Left colon (tissue), 2 donors: ENCODE measurements at regions not wholly inside any gene's neighbourhood (a gene's known extent, or its start where the extent isn't known, plus 50 kb on each side); places are given as distances from the start of the nearest gene placed in this dataset.

Source experiments
- ATAC-seq: fragments of 200-7000 bp; cut with Tn5 transposase; one replicate; pipeline ENCODE4 v1.9.1; 2020; ENCODE audit warnings: mild to moderate bottlenecking, moderate library complexity
- DNase-seq, 2 donors: peaks; one replicate each; pipeline ENCODE4 v3.0.0-alpha.2; 2020
- intact Hi-C, 2 donors: fragments of 100-400 bp; cut with DNase I in 1 of 2; cut with micrococcal nuclease in 1 of 2; formaldehyde crosslinking; loops; one replicate each; pipeline versions ENCODE4 v1.11.2 to v1.14.0; 2022; cut with DNase I, micrococcal nuclease
- donor health status: DM: no; HTN: no; CAD: no.
- donor health status: DM: yes; HTN: yes; CAD: no.

DNA sequence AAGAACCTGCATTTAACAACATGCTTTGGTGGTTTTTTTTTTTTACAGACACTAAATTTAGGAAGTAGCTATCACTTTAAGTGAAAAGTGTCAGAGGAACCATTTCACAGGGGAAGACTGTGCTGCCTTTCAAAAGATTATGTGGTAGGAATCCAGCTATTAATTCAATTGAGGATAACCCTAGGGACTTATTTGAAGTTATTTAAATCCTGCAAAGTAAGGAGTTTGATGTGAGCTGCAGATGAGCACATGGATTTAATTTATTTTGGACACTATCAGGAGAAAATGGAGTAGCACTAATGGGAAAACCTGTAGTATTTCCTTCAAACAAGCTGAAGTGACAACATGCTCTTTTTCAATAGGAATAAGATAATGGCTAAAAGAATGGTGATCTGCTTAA, 419.8 kb downstream of the ANKRD7 start:
- intact Hi-C loops = no loop called here
- DNase-seq (no peak), ATAC-seq (no peak)

GRCh38 chr7:118648002-118648401, 423.5 kb downstream of the ANKRD7 start:
- ATAC-seq (no peak), DNase-seq (no peak)
- intact Hi-C loops = no loop called here

DNA sequence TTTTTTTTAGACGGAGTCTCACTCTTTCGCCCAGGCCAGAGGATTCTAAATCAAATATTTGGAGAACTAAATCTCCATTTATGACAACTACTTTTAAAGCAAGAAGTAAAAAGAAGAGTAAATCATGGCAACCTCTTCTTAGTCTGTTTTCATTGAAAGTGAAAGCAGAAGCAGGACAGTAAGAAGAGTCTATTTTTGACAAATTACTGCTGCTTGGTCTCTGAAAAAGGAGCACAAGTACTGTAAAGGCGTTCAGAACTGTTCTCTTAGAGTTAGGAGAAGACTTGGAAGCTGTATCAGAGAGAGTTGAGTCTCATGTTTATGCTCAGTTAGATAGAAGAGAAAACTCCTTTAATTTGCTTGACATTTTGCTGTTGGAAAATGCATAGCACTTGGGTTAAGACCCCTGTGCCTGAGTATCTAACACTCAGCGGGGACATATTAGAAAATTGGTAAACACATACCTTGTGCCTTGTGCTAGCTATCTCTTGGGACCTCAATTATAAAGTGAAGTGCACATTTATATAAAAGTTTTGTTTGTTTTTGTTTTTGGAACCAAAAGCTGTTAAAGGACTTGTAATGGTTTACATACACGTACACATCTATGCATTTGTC, 433.0 kb downstream of the ANKRD7 start:
- ATAC-seq (no peak), DNase-seq (no peak)
- intact Hi-C loops = no loop called here

DNA sequence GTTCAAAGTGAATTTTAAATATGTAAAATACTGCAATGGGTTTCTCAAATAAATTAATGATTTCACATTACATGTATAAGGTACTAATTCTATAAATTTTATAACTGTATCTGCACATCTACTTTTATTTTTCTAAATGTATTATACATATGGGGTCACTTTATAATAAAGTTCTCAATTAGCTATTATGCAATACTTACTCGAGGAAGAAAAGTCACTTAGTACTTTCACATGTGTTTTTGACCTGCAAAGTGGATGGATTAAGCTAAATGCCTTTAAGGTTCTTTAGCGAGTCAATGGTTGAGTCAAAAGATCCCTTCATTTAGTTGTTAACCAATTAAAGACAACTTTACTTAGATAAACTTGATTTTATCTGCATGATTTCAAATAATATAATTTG, 437.8 kb downstream of the ANKRD7 start:
- DNase-seq (no peak), ATAC-seq (no peak)
- intact Hi-C loops = no loop called here

DNA sequence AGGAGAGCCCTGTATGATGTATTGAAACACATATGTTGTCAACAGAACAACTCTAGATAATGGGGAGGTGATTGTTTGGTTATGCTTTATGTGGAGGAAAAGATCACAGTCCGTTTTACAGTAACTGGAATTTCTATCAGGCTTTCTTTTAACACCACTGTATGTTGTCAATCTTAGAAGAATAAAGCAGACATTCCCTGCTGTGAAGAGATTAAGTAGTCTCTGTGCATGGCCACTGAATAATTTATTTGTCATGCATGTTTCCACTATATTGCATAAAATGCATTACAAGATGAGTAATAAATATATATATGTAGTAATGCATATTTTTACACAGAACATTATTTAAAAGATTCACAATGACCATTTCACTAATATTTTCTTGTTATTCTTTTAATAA, 440.0 kb downstream of the ANKRD7 start:
- intact Hi-C loops = no loop called here
- no peak for DNase-seq
- ATAC-seq = no peak

- intact Hi-C loops = no loop called here
- no peak for DNase-seq
- no peak for ATAC-seq
Measured at GRCh38 chr7:118671149-118671548, 446.6 kb downstream of the ANKRD7 start.

- intact Hi-C loops = no loop called here
- DNase-seq (no peak), ATAC-seq (no peak)
Measured at GRCh38 chr7:118684796-118685195, 460.3 kb downstream of the ANKRD7 start.

DNA sequence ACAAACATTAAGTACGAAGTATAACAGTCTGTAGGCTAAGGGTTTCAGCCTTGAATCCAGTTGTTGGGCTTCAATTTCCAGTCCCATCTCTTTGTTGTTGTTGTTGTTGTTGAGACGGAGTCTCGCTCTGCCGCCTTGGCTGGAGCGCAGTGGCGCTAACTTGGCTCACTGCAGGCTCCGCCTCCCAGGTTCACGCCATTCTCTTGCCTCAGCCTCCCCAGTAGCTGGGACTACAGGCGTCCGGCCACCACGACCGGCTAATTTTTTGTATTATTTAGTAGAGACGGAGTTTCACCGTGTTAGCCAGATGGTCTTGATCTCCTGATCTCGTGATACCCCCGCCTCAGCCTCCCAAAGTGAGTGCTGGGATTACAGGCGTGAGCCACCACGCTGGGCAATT, 464.9 kb downstream of the ANKRD7 start:
- intact Hi-C loops = no loop called here
- ATAC-seq = no peak
- no peak for DNase-seq

GRCh38 chr7:118696879-118697278, 472.4 kb downstream of the ANKRD7 start:
- no peak for DNase-seq
- ATAC-seq = no peak
- intact Hi-C loops = no loop called here

DNA sequence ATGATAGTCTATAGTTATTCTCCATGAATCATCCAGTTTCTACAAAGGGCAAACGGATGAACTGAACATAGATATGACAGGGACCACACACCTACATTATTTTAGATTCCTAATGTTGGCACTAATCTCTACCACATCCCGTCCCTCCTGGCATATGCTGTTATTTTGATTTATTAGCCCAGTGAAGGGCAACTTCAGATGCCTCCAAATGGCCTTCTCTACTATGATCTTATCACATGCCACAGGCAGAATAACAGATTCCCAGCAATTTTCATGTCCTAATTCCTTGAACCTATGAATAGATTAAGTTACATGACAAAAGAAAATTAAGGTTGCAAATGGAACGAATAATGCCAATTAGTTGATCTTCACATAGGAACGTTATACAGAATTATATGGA, 474.7 kb downstream of the ANKRD7 start:
- intact Hi-C loops = no loop called here
- ATAC-seq (no peak), DNase-seq (no peak)

DNA sequence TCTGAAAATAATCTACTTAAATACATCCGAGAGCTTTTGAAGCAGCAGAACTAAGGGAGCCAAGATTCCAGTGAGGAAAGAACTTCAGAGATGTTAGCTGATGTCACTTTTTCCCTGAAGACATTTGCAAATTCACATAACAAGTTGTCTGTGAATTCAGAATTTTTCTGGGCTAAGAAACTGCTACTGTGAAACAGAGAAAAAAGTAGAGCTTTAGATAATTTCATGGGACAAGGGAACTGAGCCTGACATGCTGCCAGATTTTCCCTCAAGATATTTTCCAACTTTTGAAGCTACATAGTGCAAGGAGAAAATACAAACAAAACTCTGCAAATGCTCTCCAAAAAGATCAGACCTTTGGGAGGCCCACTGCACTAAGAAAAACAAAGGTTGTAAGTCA, 484.2 kb downstream of the ANKRD7 start:
- ATAC-seq (no peak), DNase-seq (no peak)
- intact Hi-C loops = no loop called here

GRCh38 chr7:118711688-118712087, 487.2 kb downstream of the ANKRD7 start:
- ATAC-seq = no peak
- intact Hi-C loops = no loop called here
- DNase-seq = no peak

DNA sequence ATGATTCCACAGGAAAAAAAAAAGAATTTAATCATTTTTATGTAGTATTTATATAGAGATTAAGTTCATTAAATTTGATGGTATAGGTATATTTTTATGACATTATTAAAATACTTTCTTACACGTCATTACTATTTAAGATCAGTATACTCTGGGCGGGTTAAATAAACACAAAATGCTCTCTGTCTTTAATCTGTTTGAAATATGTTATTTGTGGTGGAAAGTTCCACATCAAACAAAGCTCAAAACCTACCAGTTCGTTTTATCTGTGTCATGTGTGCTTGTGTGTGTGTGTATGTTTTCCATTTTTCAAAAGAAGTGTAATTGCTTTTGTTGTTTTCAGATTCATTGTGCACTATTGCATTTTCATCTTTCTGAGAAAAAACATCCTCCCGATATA, 488.5 kb downstream of the ANKRD7 start:
- no peak for ATAC-seq
- intact Hi-C loops = no loop called here
- no peak for DNase-seq

- ATAC-seq (no peak), DNase-seq (no peak)
- intact Hi-C loops = no loop called here
Measured at GRCh38 chr7:118720632-118721031, 496.1 kb downstream of the ANKRD7 start.

DNA sequence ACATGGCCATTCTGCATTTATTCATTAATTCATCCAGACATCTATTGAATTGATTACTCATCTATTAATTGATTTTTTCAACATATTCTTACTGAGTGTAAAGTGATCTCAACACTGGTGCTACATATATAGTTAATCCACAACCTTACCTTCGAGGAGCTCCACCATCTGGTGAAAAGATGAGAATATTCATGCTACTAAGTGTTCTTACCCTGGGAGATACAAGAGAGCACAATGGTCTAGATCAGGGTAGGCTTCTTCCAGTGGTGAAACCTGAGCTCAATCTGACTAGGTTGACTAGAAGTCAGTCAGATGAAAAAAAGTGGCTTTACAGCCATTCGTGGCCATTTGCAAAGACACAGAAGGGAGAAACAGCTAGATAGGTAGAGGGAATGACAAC, 507.4 kb downstream of the ANKRD7 start:
- ATAC-seq = no peak
- intact Hi-C loops = no loop called here
- DNase-seq = no peak

DNA sequence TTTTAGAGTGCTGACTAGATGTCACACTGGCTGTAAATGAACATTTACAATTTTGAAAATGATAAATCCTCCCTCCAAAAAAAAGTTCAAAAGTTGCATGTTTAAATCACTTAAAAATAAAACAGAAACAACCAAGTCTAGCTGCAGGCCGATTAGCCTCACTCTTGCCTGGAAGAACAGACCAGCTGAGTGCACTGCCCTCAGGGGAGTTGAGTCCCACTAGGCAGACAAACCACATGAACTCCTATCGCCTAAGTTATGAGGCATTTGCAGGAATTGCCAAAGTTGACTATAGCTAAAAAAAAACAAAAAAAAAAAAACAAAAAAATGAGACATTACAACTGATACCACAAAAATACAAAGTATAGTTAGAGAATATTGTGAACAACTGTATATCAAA, 510.0 kb downstream of the ANKRD7 start:
- no peak for DNase-seq
- ATAC-seq = no peak
- intact Hi-C loops = no loop called here

DNA sequence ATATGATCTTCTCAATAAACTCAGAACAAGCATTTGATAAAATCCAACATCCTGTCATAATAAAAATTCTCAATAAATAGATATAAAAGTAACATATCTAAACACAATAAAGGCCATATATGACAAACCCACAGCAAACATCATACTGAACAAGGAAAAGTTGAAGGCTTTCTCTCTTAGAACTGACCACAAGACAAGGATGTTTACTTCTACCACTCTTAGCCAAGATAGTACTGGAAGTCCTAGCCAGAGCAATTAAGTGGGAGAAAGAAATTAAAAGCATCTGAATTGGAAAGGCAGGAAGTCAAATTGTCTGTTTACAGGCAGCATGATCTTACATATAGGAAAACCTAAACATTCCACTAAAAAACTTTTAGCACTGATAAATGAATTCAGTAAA, 510.9 kb downstream of the ANKRD7 start:
- ATAC-seq = no peak
- intact Hi-C loops = no loop called here
- no peak for DNase-seq

GRCh38 chr7:118737935-118738334, 513.4 kb downstream of the ANKRD7 start:
- ATAC-seq (no peak), DNase-seq (no peak)
- intact Hi-C loops = no loop called here

- ATAC-seq (no peak), DNase-seq (no peak)
- intact Hi-C loops = no loop called here
Measured at GRCh38 chr7:118745927-118746326, 521.4 kb downstream of the ANKRD7 start.

DNA sequence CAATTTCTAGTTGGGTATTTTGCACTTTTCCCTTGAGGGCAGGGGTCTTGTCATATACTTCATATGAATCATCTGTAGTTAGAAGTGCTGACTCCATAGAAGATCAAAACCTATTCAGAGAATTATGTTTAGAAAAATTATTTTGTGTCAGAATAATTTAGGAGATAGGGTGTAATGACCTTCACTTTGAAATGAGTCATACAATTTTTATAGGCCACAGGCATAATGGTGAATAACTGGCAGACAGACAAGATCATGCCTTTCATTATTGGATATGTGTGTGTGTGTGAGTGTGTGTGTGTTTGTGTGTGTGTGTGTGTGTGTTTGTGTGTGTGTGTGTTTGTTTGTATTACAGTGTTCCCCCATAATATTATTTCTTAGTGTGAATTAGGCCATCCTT, 523.0 kb downstream of the ANKRD7 start:
- ATAC-seq = no peak
- DNase-seq = no peak
- intact Hi-C loops = no loop called here

GRCh38 chr7:118753479-118753878, 529.0 kb downstream of the ANKRD7 start:
- ATAC-seq = no peak
- no peak for DNase-seq
- intact Hi-C loops = no loop called here

DNA sequence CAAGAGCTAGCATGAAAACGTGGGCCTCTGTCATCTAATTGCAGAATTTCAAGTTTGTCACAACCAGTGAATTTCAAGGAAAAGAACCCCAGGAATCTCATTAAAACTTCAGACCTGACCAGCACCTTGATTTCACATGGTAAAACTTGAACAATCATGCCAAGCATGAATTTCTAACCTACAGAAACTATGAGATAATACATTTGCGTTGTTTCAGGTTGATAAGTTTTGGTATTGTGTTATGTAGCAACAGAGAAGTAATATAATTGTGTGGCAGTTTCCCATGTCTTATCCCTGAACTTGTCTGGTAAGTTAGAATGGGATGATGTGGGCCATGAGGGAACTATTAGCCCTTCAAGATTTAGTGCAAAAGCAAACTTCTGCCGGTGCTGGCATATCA, 530.1 kb downstream of the ANKRD7 start:
- intact Hi-C loops = no loop called here
- ATAC-seq (no peak), DNase-seq (no peak)
